Activated CD8-positive, alpha-beta memory T cell treated with anti-CD3 and anti-CD28 coated beads, Interleukin-2, amount 10 ng/mL, durations not matched to agents 7 days and 5 days (primary cell): ENCODE measurements at regions not wholly inside any gene's neighbourhood (a gene's known extent, or its start where the extent isn't known, plus 50 kb on each side); places are given as distances from the start of the nearest gene placed in this dataset.

Experiments used
- ATAC-seq: fragments of 150-1000 bp; cut with Tn5 transposase; one replicate; pipeline ENCODE4 v1.10.0; 2021; ENCODE audit warnings: moderate library complexity
- CTCF ChIA-PET: fragments of 350-600 bp; sonication (Branson Sonifier 250); formaldehyde crosslinking; loops from one replicate; lab custom pipeline; 2021; ENCODE audit warnings: antibody characterized with exemption; lab: Charles Lee
- DNase-seq: peaks from one replicate; pipeline ENCODE4 v3.0.0-alpha.2; 2020
- H3K27ac Mint-ChIP-seq: one replicate; pipeline ENCODE4 v1.8.0; 2021; ENCODE audit warnings: mild to moderate bottlenecking, mixed read lengths
- H3K27me3 Mint-ChIP-seq: one replicate; pipeline ENCODE4 v1.8.0; 2021; ENCODE audit warnings: mixed read lengths
- H3K36me3 Mint-ChIP-seq: one replicate; pipeline ENCODE4 v1.8.0; 2021; ENCODE audit warnings: mild to moderate bottlenecking, mixed read lengths
- H3K4me1 Mint-ChIP-seq: one replicate; pipeline ENCODE4 v1.8.0; 2021; ENCODE audit warnings: mixed read lengths
- H3K4me3 Mint-ChIP-seq: one replicate; pipeline ENCODE4 v1.8.0; 2021; ENCODE audit warnings: mild to moderate bottlenecking, moderate library complexity, mixed read lengths
- H3K9me3 Mint-ChIP-seq: one replicate; pipeline ENCODE4 v1.8.0; 2022; ENCODE audit warnings: low read depth, mixed read lengths

DNA sequence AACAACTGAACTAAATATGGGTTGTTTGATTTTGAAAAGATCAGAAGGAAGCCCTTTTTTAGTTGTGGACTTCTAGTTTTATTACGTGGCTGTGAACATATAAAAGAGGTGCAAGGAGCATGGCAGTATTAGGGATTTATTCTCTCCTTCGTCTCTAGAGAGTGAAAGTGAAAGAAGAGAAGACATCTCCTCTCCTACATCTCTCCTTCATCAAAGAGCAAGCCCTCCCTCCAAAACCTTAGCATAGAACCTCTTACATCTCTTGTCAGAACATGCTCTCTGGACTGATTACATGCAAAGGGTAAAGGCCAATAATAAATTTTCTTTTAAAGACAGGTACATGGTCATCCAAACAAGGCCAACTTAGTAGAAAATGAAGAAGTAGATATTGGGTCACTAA, 184.3 kb upstream of the IRX1 start:
- H3K4me1 Mint-ChIP-seq: no peaks in the 10 kb centered on the region
- ATAC-seq (no peak), DNase-seq (no peak)
- no peak overlapping the region for H3K27ac Mint-ChIP-seq
- no peaks in the 10 kb centered on the region for H3K36me3 Mint-ChIP-seq
- H3K9me3 Mint-ChIP-seq: peaks cover 9% of the 10 kb centered on the region
- no peak overlapping the region for H3K4me3 Mint-ChIP-seq
- CTCF ChIA-PET: no interaction called here
- no peaks in the 10 kb centered on the region for H3K27me3 Mint-ChIP-seq

DNA sequence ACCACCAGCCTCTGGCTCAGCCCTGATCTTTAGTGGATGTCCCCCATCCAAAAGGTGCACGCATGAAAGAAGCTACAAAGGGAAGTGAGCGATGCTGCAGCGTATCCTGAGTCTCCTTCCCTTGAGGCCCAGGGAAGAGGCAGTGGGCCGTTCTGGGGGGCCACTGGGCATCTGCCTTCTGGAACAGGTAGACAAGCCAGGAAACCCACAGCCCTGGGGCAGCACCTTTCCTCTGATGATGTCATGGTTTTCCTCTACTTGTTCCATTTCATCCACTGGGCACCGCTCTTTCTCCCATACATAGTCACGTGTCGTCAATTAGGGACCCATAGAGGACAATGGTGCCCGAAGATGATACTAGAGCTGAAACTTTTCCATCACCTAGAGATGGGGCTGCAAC, 194.0 kb upstream of the IRX1 start:
- H3K4me1 Mint-ChIP-seq: no peaks in the 10 kb centered on the region
- CTCF ChIA-PET: no interaction called here
- peaks cover 12% of the 10 kb centered on the region for H3K9me3 Mint-ChIP-seq
- H3K4me3 Mint-ChIP-seq: no peak overlapping the region
- H3K27ac Mint-ChIP-seq: no peak overlapping the region
- DNase-seq (no peak), ATAC-seq (no peak)
- H3K27me3 Mint-ChIP-seq: no peaks in the 10 kb centered on the region
- H3K36me3 Mint-ChIP-seq: no peaks in the 10 kb centered on the region

DNA sequence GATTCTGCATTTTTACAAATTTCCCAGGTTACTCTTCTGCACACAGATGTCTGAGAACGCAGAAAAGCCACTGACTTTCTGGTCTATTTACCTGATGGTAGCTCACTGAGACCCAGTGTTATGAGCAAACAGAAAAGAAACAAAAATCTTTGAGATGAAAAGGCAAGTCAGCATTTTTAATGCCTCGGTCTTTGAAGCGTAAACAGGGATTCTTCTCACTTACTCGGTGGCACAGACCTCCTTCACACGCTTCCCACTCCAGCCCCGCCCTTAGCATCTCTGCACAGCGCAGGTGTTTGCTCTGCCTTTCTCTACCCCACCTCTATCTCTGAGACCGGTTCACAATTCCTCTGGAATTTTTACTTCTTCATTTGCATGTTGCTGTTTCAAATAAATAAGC, 195.0 kb upstream of the IRX1 start:
- Mint-ChIP-seq H3K36me3 (no peaks in the 10 kb centered on the region), H3K9me3 (peaks cover 11% of the 10 kb centered on the region), H3K27ac (no peak overlapping the region), H3K4me3 (no peak overlapping the region), H3K4me1 (no peaks in the 10 kb centered on the region), H3K27me3 (no peaks in the 10 kb centered on the region)
- CTCF ChIA-PET: no interaction called here
- DNase-seq: no peak
- ATAC-seq: no peak

DNA sequence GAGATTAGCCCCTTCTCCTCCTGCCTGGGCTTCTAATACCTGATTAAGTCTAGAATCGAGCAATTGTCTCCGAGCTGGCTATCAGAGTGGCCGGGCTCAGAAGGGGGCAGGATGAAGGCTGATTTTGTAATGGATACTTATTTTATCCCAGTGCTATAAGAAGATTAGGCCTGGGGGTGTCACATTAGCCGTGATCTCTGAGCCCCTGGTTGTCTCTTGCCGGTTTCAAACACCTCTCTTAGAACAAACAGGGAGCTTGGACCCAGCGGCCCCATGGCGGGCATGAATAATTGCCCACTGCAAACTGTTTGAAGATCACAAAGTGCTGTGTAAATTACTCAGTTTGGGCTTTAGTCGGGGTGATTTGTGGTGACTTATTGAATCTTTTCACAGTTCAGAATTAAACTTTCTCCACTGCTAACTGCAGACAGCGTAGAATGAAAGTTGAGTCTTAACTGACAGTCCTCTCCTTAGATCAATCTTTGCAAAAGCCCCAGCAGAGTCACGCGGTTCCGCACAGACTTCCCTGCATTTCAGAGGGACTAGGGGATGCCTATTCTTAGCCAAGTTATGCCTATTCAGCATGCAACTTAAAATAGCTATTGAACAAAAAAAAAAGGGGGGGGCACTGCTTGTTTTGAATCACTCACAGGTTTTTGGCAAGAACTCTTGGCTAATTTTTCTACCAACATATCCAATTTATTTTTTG, 200.6 kb upstream of the IRX1 start:
- no peaks in the 10 kb centered on the region for H3K36me3 Mint-ChIP-seq
- no peak for ATAC-seq
- peaks cover 14% of the 10 kb centered on the region for H3K9me3 Mint-ChIP-seq
- no peak for DNase-seq
- CTCF ChIA-PET: no interaction called here
- H3K4me1 Mint-ChIP-seq: no peaks in the 10 kb centered on the region
- H3K27ac Mint-ChIP-seq: no peak overlapping the region
- no peak overlapping the region for H3K4me3 Mint-ChIP-seq
- H3K27me3 Mint-ChIP-seq: no peaks in the 10 kb centered on the region

DNA sequence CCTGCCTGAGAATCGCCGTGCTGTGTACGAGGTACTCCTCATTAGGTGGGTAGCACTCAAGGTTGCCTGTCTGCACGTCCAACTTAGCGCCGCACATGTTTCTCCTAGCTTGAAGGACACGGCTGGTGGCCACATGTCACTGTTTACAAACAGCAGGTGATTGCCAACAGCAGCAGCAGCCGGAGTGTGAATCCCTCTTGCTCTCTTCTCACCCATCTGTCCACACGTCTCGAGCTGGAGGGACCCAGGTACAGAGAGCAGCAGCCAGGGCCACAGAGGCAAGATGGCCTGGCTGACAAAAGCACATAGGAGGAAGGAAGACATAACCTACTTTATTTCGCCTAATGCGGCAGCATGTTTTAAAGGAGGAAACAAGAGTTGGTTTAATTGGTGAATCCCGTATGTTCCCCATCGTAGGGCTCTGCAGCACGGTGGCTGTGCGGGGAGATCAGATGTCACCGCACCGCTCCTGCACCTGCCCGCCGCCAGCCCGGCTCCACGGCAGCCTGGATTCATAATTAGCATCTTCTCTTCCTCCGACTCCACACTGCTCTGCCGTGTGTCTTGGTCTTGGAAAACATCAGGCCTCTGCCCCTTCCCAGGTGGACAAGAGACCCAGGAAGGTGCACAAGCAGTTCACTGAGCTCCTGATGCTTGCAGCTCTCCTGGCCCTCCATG, 201.6 kb upstream of the IRX1 start:
- CTCF ChIA-PET: no interaction called here
- Mint-ChIP-seq H3K9me3 (peaks cover 10% of the 10 kb centered on the region), H3K36me3 (no peaks in the 10 kb centered on the region), H3K4me3 (no peak overlapping the region), H3K4me1 (no peaks in the 10 kb centered on the region), H3K27ac (no peak overlapping the region), H3K27me3 (no peaks in the 10 kb centered on the region)
- ATAC-seq (no peak), DNase-seq (no peak)

DNA sequence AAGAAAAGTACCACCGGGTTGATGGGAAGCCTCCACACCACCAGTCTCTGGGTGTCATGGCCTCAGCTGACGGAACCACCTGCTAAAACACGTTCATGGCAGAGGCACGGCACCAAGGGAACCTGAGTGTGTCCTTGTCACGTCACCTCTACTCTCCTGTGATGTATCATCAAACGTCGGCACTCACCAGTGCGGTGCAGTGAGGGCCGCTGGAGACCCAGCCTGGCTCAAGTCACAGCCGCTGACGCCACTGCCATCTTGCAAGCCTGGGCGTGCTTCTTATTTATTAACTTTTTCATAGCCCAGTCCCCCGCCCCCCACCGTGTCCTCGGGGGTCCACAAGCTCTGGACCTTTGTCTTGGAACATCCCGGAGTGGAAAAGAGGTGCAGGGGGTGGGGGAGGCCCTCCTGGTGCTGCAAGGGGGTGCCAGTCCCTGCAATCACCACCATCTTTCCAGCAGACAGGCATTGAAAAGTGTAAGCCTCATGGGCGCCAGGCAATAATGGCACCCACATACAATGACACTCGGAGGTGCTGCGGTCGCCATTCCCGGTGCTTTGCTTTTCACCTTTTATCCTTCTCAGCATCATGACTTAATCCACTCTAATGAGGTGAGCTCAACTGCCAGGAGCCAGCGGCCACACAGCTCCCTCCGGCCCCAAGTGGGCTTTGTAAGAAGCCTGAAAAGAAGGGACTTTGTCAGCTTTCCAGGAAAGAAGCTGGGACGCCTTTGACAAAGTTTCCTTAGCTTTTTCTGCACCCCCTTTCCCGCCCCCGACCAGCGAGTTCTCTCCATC, 202.3 kb upstream of the IRX1 start:
- DNase-seq (no peak), ATAC-seq (no peak)
- Mint-ChIP-seq H3K27me3 (no peaks in the 10 kb centered on the region), H3K9me3 (peaks cover 10% of the 10 kb centered on the region), H3K4me3 (no peak overlapping the region), H3K36me3 (no peaks in the 10 kb centered on the region), H3K27ac (no peak overlapping the region), H3K4me1 (no peaks in the 10 kb centered on the region)
- CTCF ChIA-PET: no interaction called here

DNA sequence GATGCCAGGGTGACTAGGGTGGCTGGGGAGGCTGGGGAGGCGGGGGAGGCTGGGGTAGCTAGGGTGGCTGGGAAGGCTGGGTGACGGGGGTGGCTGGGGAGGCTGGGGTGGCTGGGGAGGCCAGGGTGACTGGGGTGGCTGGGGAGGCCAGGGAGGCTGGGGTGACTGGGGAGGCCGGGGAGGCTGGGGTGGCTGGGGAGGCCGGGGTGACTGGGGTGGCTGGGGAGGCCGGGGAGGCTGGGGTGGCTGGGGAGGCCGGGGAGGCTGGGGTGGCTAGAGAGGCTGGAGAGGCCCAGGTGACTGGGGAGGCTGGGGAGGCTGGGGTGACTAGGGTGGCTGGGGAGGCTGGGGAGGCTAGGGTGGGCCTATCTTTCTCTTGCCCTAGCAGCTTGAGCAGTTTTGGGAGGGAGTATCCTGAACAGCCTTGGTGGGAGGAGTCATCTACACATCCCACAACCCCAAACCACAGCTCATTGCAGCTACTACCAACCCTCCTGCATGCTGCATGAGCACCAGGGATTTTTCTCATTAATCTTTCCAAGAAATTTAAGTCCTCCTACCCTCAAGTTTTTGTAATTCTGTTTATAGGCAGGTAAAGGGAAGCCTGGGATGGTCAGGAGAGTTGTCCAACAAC, 203.2 kb upstream of the IRX1 start:
- no peak overlapping the region for H3K27ac Mint-ChIP-seq
- H3K9me3 Mint-ChIP-seq: peaks cover 10% of the 10 kb centered on the region
- H3K4me1 Mint-ChIP-seq: no peaks in the 10 kb centered on the region
- ATAC-seq (no peak), DNase-seq (no peak)
- CTCF ChIA-PET: no interaction called here
- H3K27me3 Mint-ChIP-seq: no peaks in the 10 kb centered on the region
- H3K36me3 Mint-ChIP-seq: no peaks in the 10 kb centered on the region
- no peak overlapping the region for H3K4me3 Mint-ChIP-seq

DNA sequence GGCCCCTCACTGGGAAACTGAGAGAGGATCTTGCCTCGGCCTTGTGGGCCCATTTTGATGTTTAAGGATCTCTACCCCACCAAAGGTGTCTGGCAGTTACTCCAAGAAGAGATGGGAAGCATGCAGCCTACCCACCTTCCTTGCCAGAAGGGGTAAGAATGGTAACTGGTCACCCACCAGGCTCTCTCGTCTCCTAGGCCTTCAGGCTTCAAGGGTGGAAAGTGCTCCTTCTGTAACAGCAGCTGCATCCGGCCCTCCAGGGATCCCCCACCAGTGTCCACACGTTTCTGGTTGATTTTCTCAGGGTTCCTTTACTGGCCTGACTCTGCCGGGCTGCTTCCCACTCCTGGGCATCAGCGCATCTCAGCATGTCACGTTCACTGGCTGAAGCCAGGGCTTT, 204.4 kb upstream of the IRX1 start:
- Mint-ChIP-seq H3K36me3 (no peaks in the 10 kb centered on the region), H3K4me3 (no peak overlapping the region), H3K4me1 (no peaks in the 10 kb centered on the region), H3K27ac (no peak overlapping the region), H3K27me3 (no peaks in the 10 kb centered on the region), H3K9me3 (peaks cover 5% of the 10 kb centered on the region)
- DNase-seq (no peak), ATAC-seq (no peak)
- CTCF ChIA-PET: no interaction called here

DNA sequence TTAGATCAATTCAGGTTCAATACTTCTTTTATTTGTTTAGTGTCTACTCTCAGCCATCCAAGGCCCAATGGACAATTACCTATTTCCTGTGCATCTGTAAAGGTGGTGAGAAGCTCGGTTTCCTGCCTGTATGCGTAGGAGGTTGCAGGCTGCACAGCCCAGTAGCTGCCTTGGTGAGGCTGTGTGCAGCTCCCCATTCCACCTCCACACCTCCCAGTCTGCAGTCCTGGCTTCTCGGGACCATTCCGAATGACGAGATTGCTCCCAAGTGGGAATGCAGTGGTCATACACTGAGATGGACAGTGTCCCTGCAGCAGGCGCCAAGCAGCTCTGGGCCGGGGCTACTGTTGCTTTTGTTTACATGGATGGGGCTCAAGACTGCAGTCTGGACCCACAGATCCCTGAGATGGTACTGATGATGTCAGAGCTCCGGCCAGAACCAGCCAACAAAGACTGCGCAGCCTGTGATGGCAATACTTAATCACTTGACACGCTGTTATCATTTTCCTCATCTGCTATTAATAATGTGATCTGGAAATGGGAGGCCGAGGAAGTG, 206.1 kb upstream of the IRX1 start:
- H3K4me1 Mint-ChIP-seq: no peaks in the 10 kb centered on the region
- no peaks in the 10 kb centered on the region for H3K36me3 Mint-ChIP-seq
- no peak for ATAC-seq
- DNase-seq: no peak
- H3K27ac Mint-ChIP-seq: no peak overlapping the region
- peaks cover 5% of the 10 kb centered on the region for H3K9me3 Mint-ChIP-seq
- H3K27me3 Mint-ChIP-seq: no peaks in the 10 kb centered on the region
- CTCF ChIA-PET: interaction anchor here (0.5 kb wide), 1 partner anchor 1288 kb away, joined by 3 read pairs; no protein-coding TSS in a partner anchor
- no peak overlapping the region for H3K4me3 Mint-ChIP-seq

DNA sequence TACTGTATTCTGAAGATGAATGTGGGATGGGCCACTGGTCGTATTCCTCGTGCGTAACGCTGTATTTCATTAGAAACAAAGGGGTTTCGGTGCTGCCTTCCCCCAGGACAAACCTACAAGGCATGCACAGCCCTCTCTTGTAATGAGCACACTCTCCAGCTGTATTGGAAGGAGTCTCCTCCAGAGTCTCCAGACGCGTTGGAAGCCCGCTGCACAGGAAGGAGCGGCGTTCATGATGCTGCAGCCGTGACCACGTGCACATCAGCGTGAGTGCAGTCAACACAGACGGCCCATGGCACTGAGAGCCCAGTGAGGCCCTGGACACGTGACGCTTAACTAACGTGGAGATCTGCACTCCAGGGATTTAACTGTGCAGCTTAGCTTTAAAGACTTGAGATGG, 209.0 kb upstream of the IRX1 start:
- Mint-ChIP-seq H3K27ac (no peak overlapping the region), H3K9me3 (peaks cover 12% of the 10 kb centered on the region), H3K27me3 (no peaks in the 10 kb centered on the region), H3K4me3 (no peak overlapping the region), H3K36me3 (no peaks in the 10 kb centered on the region), H3K4me1 (no peaks in the 10 kb centered on the region)
- DNase-seq (no peak), ATAC-seq (no peak)
- CTCF ChIA-PET: no interaction called here

DNA sequence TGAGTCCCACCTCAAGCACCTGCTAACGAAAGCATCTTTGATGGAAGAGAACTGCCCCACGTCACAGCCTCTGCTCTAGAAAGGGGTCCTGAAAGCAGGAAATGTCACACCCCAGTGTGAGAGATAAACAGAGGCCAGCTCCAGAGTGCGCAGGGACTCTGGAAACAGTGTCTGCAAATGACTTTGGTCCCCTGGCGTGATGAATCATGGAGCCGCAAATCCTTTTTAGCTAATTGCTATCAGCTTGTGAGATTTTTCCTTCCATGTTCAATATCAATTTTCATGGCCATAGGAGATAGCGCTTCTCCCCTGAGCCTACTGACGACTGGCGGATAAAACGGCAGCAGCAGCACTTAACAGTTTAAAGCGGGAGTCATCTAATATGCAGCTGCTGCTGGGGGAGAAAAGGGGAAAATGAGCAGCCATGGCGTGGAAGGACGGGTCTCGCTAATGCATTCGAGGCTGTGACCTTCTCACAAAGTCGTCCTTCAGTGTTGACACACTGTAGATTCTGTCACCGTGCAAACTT, 209.6 kb upstream of the IRX1 start:
- CTCF ChIA-PET: no interaction called here
- DNase-seq (peak; percentile 5), ATAC-seq (no peak)
- peaks cover 13% of the 10 kb centered on the region for H3K9me3 Mint-ChIP-seq
- no peaks in the 10 kb centered on the region for H3K27me3 Mint-ChIP-seq
- H3K4me1 Mint-ChIP-seq: no peaks in the 10 kb centered on the region
- H3K27ac Mint-ChIP-seq: no peak overlapping the region
- no peaks in the 10 kb centered on the region for H3K36me3 Mint-ChIP-seq
- H3K4me3 Mint-ChIP-seq: no peak overlapping the region

DNA sequence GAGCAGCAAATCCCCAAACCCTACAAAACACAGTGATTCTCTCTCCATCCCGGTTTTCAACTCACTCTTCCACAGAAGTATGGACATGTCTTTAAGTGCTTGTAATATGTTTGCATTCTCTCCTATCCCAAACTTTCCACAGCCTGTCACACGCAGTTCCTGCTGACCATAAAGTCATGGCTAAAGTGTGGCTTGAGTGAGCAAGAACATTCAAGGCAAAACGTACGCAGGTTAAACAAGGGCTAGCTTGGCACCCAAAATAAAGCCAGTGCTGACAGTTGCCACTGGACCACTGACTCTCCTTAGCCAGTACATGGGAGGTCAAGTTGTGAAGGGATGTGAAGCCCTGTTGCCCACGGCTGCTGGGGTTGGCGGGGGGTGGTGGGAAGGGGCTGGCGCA, 211.1 kb upstream of the IRX1 start:
- Mint-ChIP-seq H3K9me3 (peaks cover 13% of the 10 kb centered on the region), H3K27me3 (no peaks in the 10 kb centered on the region), H3K4me1 (no peaks in the 10 kb centered on the region), H3K36me3 (no peaks in the 10 kb centered on the region), H3K4me3 (no peak overlapping the region), H3K27ac (no peak overlapping the region)
- no peak for ATAC-seq
- DNase-seq: no peak
- CTCF ChIA-PET: no interaction called here

DNA sequence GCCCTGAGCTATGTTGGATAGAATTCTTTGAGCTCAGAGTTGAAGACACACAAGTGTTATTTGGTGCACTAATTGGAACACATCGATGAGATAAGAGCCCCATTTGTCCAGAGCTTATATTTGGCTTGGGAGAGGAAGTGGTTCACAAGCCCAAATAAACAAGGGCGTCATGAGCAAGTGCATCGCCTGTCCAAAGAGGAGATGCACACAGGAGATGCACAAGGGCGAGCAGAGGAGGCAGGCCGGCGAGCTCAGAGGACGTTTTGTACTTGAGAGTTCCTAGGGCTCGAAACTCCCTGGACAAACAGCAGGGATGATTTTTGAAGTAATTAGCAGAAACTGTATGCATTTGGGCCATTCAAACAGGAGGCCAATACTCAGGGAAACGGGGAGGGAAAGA, 212.8 kb upstream of the IRX1 start:
- Mint-ChIP-seq H3K9me3 (peaks cover 13% of the 10 kb centered on the region), H3K36me3 (no peaks in the 10 kb centered on the region), H3K4me3 (no peak overlapping the region), H3K4me1 (no peaks in the 10 kb centered on the region), H3K27ac (no peak overlapping the region), H3K27me3 (no peaks in the 10 kb centered on the region)
- CTCF ChIA-PET: no interaction called here
- no peak for ATAC-seq
- DNase-seq: peak; percentile 12
